CD4-positive, CD25-positive, alpha-beta regulatory T cell (primary cell): ENCODE measurements at regions not wholly inside any gene's neighbourhood (a gene's known extent, or its start where the extent isn't known, plus 50 kb on each side); places are given as distances from the start of the nearest gene placed in this dataset.
A peak's percentile ranks its signal among the peaks of the same experiment; 100 is the strongest.

Experiments used
- ATAC-seq, 2 donors: fragments of 150-1000 bp; cut with Tn5 transposase; one replicate each; pipeline ENCODE4 v1.10.0; 2021; ENCODE audit warnings: low read depth in 2 of 2, moderate number of reproducible peaks in 2 of 2, moderate library complexity in 1 of 2
- DNase-seq, 3 donors: peaks; one replicate each; pipeline versions ENCODE4 v3.0.0 to v3.0.0-alpha.2; 2012 to 2022; ENCODE audit warnings: mixed read lengths in 1 of 3
- H3K27ac ChIP-seq: one replicate; pipeline ENCODE4 v1.7.0; 2013; ENCODE audit warnings: mild to moderate bottlenecking, low read length; ENCODE audit not compliant: insufficient read depth, poor library complexity, severe bottlenecking
- H3K27me3 ChIP-seq: one replicate; pipeline ENCODE4 v1.7.0; 2013; ENCODE audit warnings: low read length; ENCODE audit not compliant: control insufficient read depth, insufficient read depth
- H3K36me3 ChIP-seq: one replicate; pipeline ENCODE4 v1.7.0; 2013; ENCODE audit warnings: mild to moderate bottlenecking, low read length, moderate library complexity; ENCODE audit not compliant: control insufficient read depth, insufficient read depth
- H3K4me1 ChIP-seq: 2 replicates; pipeline ENCODE4 v1.7.0; 2013; ENCODE audit warnings: mild to moderate bottlenecking, low read length; ENCODE audit not compliant: insufficient read depth, control insufficient read depth, poor library complexity, severe bottlenecking
- H3K4me3 ChIP-seq: one replicate; pipeline ENCODE4 v1.7.0; 2013; ENCODE audit warnings: low read depth, mild to moderate bottlenecking, low read length, moderate library complexity
- H3K9me3 ChIP-seq, 2 experiments: 1 replicate in 1 of 2; 2 replicates in 1 of 2; pipeline ENCODE4 v1.7.0; 2013; ENCODE audit warnings: low read length in 2 of 2, mild to moderate bottlenecking in 1 of 2, moderate library complexity in 1 of 2; ENCODE audit not compliant: control insufficient read depth in 2 of 2
- H3K27ac Mint-ChIP-seq, 3 donors: one replicate each; pipeline ENCODE4 v1.8.0; 2020 to 2022; ENCODE audit warnings: mild to moderate bottlenecking in 3 of 3, mixed read lengths in 3 of 3, moderate library complexity in 2 of 3
- H3K27me3 Mint-ChIP-seq: one replicate; pipeline ENCODE4 v1.8.0; 2022; ENCODE audit warnings: mild to moderate bottlenecking, mixed read lengths
- H3K36me3 Mint-ChIP-seq: one replicate; pipeline ENCODE4 v1.8.0; 2020; ENCODE audit warnings: mixed read lengths
- H3K4me1 Mint-ChIP-seq, 4 donors: one replicate each; pipeline ENCODE4 v1.8.0; 2020 to 2022; ENCODE audit warnings: mixed read lengths in 4 of 4, mild to moderate bottlenecking in 1 of 4
- H3K4me3 Mint-ChIP-seq, 4 donors: one replicate each; pipeline ENCODE4 v1.8.0; 2020 to 2022; ENCODE audit warnings: mild to moderate bottlenecking in 4 of 4, mixed read lengths in 4 of 4, moderate library complexity in 3 of 4
- H3K9me3 Mint-ChIP-seq, 7 donors: one replicate each; pipeline ENCODE4 v1.8.0; 2020 to 2022; ENCODE audit warnings: mixed read lengths in 7 of 7, mild to moderate bottlenecking in 3 of 7, moderate library complexity in 2 of 7

GRCh38 chr2:9693646-9694045 is 62.8 kb upstream of the YWHAQ start:
- Mint-ChIP-seq H3K27ac (no peak overlapping the region), H3K9me3 (peaks cover 0 to 2% (median 0%) of the 10 kb centered on the region in 7 donors), H3K4me1 (peaks cover 0 to 22% (median 10%) of the 10 kb centered on the region in 4 donors), H3K36me3 (no peaks in the 10 kb centered on the region), H3K4me3 (no peak overlapping the region), H3K27me3 (no peaks in the 10 kb centered on the region)
- Histone ChIP-seq H3K36me3 (no peaks in the 10 kb centered on the region), H3K4me3 (no peak overlapping the region), H3K27me3 (no peaks in the 10 kb centered on the region), H3K27ac (no peak overlapping the region), H3K4me1 (peaks cover 9% of the 10 kb centered on the region), H3K9me3 (no peaks in the 10 kb centered on the region)
- DNase-seq (no peak), ATAC-seq (no peak)

DNA sequence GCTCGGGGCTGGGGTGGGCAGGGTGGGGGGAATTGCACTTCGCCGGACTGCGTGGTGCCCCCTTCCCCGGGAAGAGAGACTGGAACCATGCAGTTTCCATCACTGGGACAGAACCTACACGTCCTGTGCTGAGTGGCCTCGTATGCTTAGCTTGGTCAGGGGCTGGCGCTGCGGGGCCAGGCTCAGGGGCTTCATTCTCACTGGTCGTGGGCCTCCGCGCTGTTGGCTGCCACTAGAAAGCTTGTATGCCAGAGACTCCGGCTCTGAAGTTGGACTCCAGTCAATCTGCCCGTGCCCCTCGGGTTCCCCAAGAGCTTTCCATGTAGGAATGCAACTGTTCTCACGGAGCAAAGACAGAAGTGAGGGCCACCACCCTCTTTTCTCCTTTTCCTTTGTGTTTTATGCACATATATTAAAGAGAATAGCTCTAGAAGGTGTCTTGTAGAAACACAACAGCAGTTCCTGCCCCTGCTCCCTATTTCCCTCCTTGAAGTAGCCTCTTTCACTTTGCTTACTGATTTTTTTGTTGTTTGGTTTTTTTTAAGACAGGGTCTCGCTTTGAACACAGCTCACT is 64.0 kb upstream of the YWHAQ start:
- Histone ChIP-seq H3K27me3 (no peaks in the 10 kb centered on the region), H3K36me3 (no peaks in the 10 kb centered on the region), H3K9me3 (no peaks in the 10 kb centered on the region), H3K4me1 (peaks cover 9% of the 10 kb centered on the region), H3K27ac (no peak overlapping the region), H3K4me3 (no peak overlapping the region)
- H3K27ac Mint-ChIP-seq: no peak overlapping the region
- no peak overlapping the region for H3K4me3 Mint-ChIP-seq
- no peak for ATAC-seq
- H3K4me1 Mint-ChIP-seq: peaks cover 0 to 22% (median 12%) of the 10 kb centered on the region in 4 donors
- no peak for DNase-seq
- H3K27me3 Mint-ChIP-seq: no peaks in the 10 kb centered on the region
- peaks cover 0 to 2% (median 0%) of the 10 kb centered on the region in 7 donors for H3K9me3 Mint-ChIP-seq
- no peaks in the 10 kb centered on the region for H3K36me3 Mint-ChIP-seq

GRCh38 chr2:9695941-9696340 is 65.1 kb upstream of the YWHAQ start:
- Histone ChIP-seq H3K27me3 (no peaks in the 10 kb centered on the region), H3K4me3 (no peak overlapping the region), H3K36me3 (no peaks in the 10 kb centered on the region), H3K4me1 (peaks cover 9% of the 10 kb centered on the region), H3K9me3 (no peaks in the 10 kb centered on the region), H3K27ac (no peak overlapping the region)
- peaks cover 0 to 2% (median 0%) of the 10 kb centered on the region in 7 donors for H3K9me3 Mint-ChIP-seq
- no peak for ATAC-seq
- no peaks in the 10 kb centered on the region for H3K27me3 Mint-ChIP-seq
- peaks cover 5 to 25% (median 12%) of the 10 kb centered on the region in 4 donors for H3K4me1 Mint-ChIP-seq
- no peak overlapping the region for H3K4me3 Mint-ChIP-seq
- no peak for DNase-seq
- H3K36me3 Mint-ChIP-seq: no peaks in the 10 kb centered on the region
- H3K27ac Mint-ChIP-seq: no peak overlapping the region

DNA sequence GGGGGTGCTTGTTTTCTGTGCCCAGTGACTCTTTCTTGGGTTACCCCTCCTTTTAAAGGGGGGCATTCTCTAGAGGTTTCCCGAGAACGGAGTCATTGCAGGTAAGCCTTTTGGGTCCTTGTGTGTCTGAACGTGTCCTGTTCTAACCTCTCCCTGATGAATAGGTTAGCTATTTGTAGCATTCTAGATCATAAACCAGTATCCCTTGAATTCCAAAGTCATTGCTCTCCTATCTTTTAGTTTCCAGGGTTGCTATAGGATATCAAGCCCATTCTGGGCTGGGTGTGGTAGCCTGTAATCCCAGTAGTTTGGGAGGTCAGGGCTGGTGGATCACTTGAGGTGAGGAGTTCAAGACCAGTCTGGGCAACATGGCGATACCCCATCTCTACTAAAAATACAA is 65.9 kb upstream of the YWHAQ start:
- H3K4me3 Mint-ChIP-seq: no peak overlapping the region
- H3K36me3 ChIP-seq: no peaks in the 10 kb centered on the region

DNA sequence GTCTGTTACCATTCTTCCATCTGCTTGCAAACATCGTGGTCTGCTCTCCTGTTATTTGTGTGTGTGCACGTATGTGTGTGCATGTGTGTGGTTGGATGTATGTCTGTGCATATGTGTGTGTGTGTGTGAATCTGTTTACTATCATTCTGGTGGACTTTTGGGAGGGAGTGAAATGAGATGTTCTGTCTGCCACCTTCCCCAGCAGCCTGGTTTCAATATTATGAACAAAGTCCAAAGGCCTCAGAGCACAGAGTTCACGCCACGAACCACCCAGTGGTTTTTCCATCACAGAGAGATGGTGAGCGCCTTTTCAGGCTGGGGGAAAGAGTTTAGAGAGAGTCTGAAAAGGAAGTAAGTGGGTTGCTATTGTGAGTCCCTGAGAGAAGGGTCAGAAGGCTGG is 67.1 kb upstream of the YWHAQ start:
- ATAC-seq: no peak
- H3K4me1 ChIP-seq: peaks cover 11% of the 10 kb centered on the region
- H3K4me3 Mint-ChIP-seq: no peak overlapping the region

More for the DNA sequence above, 65.9 kb upstream of the YWHAQ start:
- Histone ChIP-seq H3K9me3 (no peaks in the 10 kb centered on the region), H3K4me1 (peaks cover 9% of the 10 kb centered on the region), H3K27ac (no peak overlapping the region), H3K27me3 (no peaks in the 10 kb centered on the region), H3K4me3 (no peak overlapping the region)
- H3K27ac Mint-ChIP-seq: no peak overlapping the region
- peaks cover 0 to 2% (median 0%) of the 10 kb centered on the region in 7 donors for H3K9me3 Mint-ChIP-seq
- H3K36me3 Mint-ChIP-seq: no peaks in the 10 kb centered on the region
- peaks cover 5 to 26% (median 12%) of the 10 kb centered on the region in 4 donors for H3K4me1 Mint-ChIP-seq
- ATAC-seq: no peak
- H3K27me3 Mint-ChIP-seq: no peaks in the 10 kb centered on the region
- DNase-seq: no peak

DNA sequence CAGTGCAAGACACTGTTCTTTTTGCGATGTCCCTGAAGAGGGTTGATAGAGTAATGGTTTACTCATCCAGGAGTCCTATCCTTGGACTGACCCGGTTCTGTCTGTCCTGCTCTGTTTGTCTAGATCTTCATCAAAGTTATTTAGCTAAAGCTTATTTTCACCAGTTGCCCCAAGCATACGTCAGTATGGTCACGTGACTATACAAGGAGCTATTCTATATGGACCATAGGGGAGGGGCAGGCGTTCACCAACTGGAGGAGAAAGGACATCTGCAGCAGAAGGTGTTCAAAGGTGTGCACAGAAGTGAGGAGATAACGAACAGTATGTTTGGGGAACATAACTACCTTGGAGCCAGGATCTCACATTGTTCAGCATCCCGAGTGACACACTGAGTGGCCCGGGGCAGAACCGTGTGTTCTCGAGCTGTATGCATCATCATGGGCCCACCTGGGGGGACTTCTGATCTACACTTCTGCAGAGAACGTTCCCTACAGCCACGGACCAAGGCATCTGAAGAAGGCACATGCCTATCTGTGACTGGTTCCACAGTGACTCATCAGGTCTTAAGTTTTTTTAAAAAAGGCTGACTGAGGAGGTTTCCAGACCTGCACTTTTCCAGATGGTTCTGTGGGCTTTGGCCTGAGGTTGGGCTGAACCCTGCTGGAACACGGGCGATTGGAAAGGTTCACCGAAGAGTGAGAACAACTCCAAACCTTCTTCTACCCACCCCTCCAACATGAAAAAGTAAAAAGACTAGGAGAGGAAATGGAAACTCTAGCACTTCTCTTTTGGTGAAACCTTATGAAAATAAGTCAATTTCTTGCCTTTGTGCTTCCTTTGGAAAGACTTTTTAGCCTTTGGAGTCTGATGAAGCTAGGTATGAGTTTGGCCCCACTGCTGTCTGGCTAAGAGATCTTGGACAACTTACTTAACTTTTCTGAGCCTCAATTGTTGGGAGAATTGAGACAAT is 68.6 kb upstream of the YWHAQ start:
- no peak overlapping the region for H3K4me3 ChIP-seq
- peak overlapping the region in 1 of 3 donors; percentile 16 for H3K27ac Mint-ChIP-seq
- peaks cover 11 to 28% (median 21%) of the 10 kb centered on the region in 4 donors for H3K4me1 Mint-ChIP-seq
- no peaks in the 10 kb centered on the region for H3K36me3 ChIP-seq
- no peaks in the 10 kb centered on the region for H3K27me3 Mint-ChIP-seq
- peaks cover 20% of the 10 kb centered on the region for H3K4me1 ChIP-seq
- H3K4me3 Mint-ChIP-seq: no peak overlapping the region
- no peak for ATAC-seq
- H3K27ac ChIP-seq: no peak overlapping the region
- no peaks in the 10 kb centered on the region for H3K27me3 ChIP-seq
- H3K9me3 ChIP-seq: no peaks in the 10 kb centered on the region
- no peak for DNase-seq
- H3K9me3 Mint-ChIP-seq: peaks cover 0 to 2% (median 0%) of the 10 kb centered on the region in 7 donors
- no peaks in the 10 kb centered on the region for H3K36me3 Mint-ChIP-seq

More for the DNA sequence above, 67.1 kb upstream of the YWHAQ start:
- H3K27ac ChIP-seq: no peak overlapping the region
- no peak for DNase-seq
- H3K9me3 ChIP-seq: no peaks in the 10 kb centered on the region
- H3K36me3 ChIP-seq: no peaks in the 10 kb centered on the region
- H3K36me3 Mint-ChIP-seq: no peaks in the 10 kb centered on the region
- H3K4me3 ChIP-seq: no peak overlapping the region
- H3K27me3 Mint-ChIP-seq: no peaks in the 10 kb centered on the region
- H3K27ac Mint-ChIP-seq: peak overlapping the region in 1 of 3 donors; percentile 33
- H3K4me1 Mint-ChIP-seq: peaks cover 11 to 24% (median 20%) of the 10 kb centered on the region in 4 donors
- H3K9me3 Mint-ChIP-seq: peaks cover 0 to 2% (median 0%) of the 10 kb centered on the region in 7 donors
- no peaks in the 10 kb centered on the region for H3K27me3 ChIP-seq

- Histone ChIP-seq H3K4me1 (peaks cover 20% of the 10 kb centered on the region), H3K27ac (no peak overlapping the region), H3K27me3 (no peaks in the 10 kb centered on the region), H3K4me3 (no peak overlapping the region), H3K9me3 (no peaks in the 10 kb centered on the region), H3K36me3 (no peaks in the 10 kb centered on the region)
- Mint-ChIP-seq H3K4me3 (no peak overlapping the region), H3K36me3 (no peaks in the 10 kb centered on the region), H3K27ac (no peak overlapping the region), H3K9me3 (peaks cover 0 to 2% (median 0%) of the 10 kb centered on the region in 7 donors), H3K27me3 (no peaks in the 10 kb centered on the region), H3K4me1 (peaks cover 11 to 30% (median 23%) of the 10 kb centered on the region in 4 donors)
- DNase-seq: no peak
- ATAC-seq: no peak
These were observed 69.3 kb upstream of the YWHAQ start for GRCh38 chr2:9700109-9700495.
